ENCODE measurements at regions not wholly inside any gene's neighbourhood (a gene's known extent, or its start where the extent isn't known, plus 50 kb on each side); places are given as distances from the start of the nearest gene placed in this dataset.

DNA sequence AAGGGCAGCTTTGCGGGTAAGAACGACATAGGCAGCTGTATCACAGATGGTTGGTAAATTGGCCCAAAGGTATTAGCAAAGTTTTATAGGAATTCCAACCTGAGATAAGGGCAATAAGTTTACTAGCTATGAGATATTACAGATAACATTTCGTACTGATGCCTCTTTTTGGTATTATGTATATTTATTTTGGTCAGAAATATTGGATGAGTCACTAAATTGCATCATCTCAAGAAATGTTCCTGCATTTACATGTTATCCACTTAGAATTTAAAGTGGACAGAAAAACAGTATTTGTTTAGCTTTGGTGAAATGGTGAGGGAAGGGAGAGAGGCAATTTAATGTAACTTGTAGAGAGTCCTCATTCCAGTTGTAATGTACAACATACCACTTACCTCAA is 65.1 kb upstream of the PZP start:
- ChIA-PET POLR2A (no interaction called here), CTCF (no interaction called here)
- peak; percentile 7 for DNase-seq (ENCODE audit: low read depth, low spot score)
- no peak overlapping the region for H3K4me3 ChIP-seq (ENCODE audit: low read depth, low read length)
- TF ChIP-seq, protein P1, sequence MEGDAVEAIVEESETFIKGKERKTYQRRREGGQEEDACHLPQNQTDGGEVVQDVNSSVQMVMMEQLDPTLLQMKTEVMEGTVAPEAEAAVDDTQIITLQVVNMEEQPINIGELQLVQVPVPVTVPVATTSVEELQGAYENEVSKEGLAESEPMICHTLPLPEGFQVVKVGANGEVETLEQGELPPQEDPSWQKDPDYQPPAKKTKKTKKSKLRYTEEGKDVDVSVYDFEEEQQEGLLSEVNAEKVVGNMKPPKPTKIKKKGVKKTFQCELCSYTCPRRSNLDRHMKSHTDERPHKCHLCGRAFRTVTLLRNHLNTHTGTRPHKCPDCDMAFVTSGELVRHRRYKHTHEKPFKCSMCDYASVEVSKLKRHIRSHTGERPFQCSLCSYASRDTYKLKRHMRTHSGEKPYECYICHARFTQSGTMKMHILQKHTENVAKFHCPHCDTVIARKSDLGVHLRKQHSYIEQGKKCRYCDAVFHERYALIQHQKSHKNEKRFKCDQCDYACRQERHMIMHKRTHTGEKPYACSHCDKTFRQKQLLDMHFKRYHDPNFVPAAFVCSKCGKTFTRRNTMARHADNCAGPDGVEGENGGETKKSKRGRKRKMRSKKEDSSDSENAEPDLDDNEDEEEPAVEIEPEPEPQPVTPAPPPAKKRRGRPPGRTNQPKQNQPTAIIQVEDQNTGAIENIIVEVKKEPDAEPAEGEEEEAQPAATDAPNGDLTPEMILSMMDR (IDR thresholded peaks at IDR 0.05; ENCODE audit: insufficient read depth, low read length, missing control alignments): no peak

DNA sequence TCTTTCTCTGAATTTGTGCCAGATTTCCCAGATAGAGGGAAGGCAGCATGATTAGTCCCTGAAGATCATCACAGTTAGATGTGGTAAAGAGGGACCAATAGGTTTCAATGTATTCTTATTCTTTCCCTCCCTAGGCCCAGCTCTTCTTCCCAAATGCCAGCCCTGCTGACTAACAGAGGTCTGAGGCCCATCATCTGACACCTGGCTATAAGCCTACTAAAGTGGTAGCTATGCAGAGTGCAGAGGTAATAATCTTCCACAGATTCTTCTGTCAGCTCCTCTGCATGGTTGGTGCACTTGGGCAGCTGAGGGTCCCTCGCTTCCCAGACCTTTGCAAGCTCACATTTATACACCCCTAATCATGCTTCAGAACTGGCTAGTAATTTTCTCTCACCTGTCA is 63.7 kb upstream of the PZP start:
- no peak for DNase-seq (ENCODE audit: low read depth, low spot score)
- ChIA-PET CTCF (no interaction called here), POLR2A (no interaction called here)
- TF ChIP-seq, protein P1 (IDR thresholded peaks at IDR 0.05; ENCODE audit: insufficient read depth, low read length, missing control alignments): no peak
- no peak overlapping the region for H3K4me3 ChIP-seq (ENCODE audit: low read depth, low read length)

DNA sequence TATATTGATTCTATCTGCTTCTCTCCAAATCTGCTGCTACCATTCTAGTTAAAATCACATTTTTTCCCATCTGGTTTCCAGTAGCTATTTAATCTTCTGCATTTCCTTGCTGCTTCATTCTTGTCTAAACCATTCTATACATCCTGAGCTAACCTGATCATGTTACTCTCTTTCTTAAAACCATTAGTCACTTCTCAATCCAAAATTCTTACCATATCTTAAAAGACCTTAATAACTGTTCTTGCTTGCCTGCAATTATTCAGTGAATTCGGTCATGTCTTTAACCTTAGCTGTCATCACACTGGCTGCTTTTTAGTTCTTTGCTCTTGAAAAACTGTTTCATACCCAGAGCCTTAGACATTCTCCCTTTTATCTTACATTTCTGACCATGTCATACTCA is 56.4 kb upstream of the PZP start:
- TF ChIP-seq, protein P1 (IDR thresholded peaks at IDR 0.05; ENCODE audit: insufficient read depth, low read length, missing control alignments): no peak
- CTCF ChIA-PET: no interaction called here
- no peak overlapping the region for H3K4me3 ChIP-seq (ENCODE audit: low read depth, low read length)
- POLR2A ChIA-PET: no interaction called here
- no peak for DNase-seq (ENCODE audit: low read depth, low spot score)

DNA sequence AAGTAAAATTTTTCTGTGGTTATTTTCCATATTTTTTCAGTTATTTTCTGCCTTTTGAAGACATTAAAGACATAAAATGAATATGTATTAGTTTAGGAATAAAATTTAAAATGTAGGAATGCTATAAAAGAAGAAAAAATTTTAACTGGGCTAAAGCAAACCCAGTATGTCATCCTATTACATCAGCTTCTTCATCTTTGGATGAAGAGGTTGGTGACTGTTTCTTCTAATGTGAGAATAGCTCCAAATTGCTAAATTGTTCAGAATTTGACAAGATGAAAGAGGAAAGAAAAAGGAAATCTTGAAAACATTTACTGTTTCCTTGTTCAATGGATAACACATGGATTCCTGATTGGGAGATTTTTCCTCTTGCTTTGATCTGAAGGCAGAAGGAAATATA is 52.7 kb upstream of the PZP start:
- ChIA-PET POLR2A (no interaction called here), CTCF (no interaction called here)
- TF ChIP-seq, protein P1 (IDR thresholded peaks at IDR 0.05; ENCODE audit: insufficient read depth, low read length, missing control alignments): no peak
- H3K4me3 ChIP-seq (ENCODE audit: low read depth, low read length): no peak overlapping the region
- DNase-seq (ENCODE audit: low read depth, low spot score): no peak

DNA sequence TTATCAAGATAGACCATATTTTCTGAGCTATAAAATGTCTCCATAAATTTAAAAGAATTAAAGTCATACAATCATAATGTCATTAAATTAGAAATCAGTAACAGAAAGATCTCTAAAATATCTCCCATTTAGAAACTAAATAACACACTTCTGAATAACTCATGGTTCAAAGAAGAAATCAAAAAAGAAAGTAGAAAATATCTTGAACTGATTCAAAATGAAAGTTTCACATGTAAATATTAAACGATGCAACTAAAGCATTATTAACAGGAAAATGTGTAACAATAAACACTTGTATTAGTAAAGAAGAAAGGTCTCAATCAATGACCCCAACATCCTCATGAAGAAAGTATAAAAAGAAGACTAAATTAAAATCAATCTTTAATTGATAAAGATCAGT is 50.5 kb upstream of the PZP start:
- CTCF ChIA-PET: no interaction called here
- POLR2A ChIA-PET: no interaction called here

More for the DNA sequence above, 50.5 kb upstream of the PZP start:
- DNase-seq (ENCODE audit: low read depth, low spot score): no peak
- H3K4me3 ChIP-seq (ENCODE audit: low read depth, low read length): no peak overlapping the region
- TF ChIP-seq, protein P1 (IDR thresholded peaks at IDR 0.05; ENCODE audit: insufficient read depth, low read length, missing control alignments): no peak

Data from AG04449 (cell line).